LNCAP (cell line): ENCODE measurements at regions not wholly inside any gene's neighbourhood (a gene's known extent, or its start where the extent isn't known, plus 50 kb on each side); places are given as distances from the start of the nearest gene placed in this dataset.
A peak's percentile ranks its signal among the peaks of the same experiment; 100 is the strongest.

Experiments used
- TF ChIP-seq, protein P1 (sequence below): fragments of 450-650 bp; IDR thresholded peaks from 2 replicates; pipeline ENCODE4 v1.5.1; 2017; ENCODE audit warnings: mild to moderate bottlenecking

DNA sequence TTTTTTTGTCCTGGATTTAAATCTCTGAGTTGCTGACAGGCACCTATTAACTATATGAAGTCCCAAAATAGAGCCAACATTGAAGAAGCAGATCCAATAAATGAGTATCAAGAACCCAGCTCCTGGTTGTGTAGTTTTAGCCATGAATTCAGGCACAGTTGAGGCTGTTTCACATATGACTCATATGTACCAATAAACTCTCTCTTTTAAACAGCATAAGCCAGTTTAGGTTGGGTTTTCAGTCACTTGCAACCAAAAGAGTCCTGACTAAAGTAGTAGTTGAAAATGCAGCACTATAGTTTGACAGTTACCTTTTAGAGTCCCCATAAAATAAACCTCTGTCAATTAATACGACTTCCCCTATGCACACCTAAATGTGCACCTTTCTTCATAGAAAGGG, 389.9 kb downstream of the RPS29 start:
- TF ChIP-seq, protein P1, sequence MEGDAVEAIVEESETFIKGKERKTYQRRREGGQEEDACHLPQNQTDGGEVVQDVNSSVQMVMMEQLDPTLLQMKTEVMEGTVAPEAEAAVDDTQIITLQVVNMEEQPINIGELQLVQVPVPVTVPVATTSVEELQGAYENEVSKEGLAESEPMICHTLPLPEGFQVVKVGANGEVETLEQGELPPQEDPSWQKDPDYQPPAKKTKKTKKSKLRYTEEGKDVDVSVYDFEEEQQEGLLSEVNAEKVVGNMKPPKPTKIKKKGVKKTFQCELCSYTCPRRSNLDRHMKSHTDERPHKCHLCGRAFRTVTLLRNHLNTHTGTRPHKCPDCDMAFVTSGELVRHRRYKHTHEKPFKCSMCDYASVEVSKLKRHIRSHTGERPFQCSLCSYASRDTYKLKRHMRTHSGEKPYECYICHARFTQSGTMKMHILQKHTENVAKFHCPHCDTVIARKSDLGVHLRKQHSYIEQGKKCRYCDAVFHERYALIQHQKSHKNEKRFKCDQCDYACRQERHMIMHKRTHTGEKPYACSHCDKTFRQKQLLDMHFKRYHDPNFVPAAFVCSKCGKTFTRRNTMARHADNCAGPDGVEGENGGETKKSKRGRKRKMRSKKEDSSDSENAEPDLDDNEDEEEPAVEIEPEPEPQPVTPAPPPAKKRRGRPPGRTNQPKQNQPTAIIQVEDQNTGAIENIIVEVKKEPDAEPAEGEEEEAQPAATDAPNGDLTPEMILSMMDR: no peak

DNA sequence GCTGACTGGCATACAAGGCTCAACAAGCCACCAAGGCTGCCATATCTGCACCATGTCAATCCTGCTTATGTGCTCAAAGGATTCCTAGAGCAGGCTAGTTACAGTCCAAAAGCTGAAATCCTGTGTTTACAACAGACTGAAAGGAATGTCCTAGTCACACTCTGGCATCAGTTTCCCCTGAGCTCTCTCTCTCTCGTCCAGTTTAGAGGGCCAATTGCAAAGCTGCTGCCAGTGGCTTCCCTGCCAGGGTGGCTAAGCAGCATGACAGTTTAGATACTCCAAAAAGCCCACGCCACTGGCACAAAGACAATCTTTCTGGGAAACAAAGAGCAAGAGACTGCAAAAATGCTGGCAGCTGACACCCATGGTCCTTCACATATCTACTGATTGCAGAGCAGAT, 392.1 kb downstream of the RPS29 start:
- TF ChIP-seq, protein P1: no peak

DNA sequence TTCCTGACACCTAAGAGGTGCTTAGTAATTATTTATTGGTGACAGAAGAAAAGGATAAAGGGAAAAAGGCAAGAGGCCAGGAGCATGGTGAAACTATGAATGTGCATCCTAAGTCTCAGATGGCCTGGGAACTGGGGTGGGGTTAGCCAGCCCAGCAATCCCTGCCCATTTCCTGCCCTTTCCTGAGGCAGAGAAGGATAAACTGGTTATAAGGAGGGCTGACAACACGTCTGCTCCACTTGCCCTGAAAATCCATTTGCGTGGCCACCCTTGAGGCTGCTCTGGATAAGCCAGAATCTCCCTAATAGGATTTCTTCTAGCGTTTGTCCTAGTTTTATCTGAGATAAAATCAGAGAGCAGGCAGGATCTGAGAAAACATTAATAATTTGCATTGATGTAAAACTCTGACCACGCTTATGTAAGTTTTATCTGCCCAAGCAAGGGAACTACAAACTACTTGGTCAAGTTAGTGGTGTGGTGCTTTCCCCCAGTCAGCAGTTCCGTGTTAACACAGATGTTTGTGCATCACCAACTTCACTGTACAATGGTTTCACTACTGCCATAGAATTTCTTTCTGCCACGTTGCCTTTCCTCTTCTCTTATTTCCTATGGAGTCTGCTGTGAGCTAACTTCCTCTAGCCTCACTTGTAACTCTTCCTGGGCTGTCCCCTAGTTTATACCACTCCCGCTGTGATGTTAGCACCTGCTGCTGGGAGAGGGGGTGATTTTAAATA, 392.7 kb downstream of the RPS29 start:
- TF ChIP-seq, protein P1: no peak

DNA sequence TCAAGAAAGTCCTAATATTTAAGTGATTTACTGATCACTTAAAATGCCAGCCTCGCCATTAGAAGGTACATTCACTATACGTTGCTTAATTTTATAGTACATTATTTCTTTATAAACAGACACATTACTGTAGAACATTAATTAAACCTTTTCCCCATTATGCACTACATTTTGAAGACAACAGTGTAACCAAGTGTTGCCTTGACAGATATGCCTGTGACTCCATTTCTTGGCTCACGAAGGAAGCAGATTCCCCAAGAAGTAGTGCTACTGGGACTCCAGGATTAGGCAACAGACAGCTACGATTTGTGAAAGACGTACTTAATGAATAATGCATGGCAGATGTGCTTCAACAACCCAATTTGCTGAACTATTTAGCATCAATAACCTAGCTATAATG, 394.8 kb downstream of the RPS29 start:
- TF ChIP-seq, protein P1: no peak

DNA sequence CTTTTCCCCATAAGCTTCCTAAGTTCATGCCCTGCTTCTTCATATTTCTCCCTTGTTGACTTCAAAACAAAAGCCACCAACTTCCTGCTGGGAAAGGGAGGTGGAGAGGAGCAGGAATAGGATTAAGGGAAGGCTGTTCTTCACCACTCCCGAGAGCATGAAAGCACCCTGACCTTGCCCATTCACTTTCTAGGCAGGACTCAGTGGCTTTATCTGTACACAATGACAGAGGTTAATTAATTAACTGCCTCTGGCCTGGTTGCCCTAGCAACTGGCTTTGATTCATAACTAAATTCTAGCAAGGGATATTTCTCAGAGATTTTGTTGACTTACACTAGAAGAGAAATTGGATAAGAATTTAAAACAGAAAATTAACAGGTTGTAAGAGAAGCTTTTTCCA, 396.8 kb downstream of the RPS29 start:
- TF ChIP-seq, protein P1: no peak

DNA sequence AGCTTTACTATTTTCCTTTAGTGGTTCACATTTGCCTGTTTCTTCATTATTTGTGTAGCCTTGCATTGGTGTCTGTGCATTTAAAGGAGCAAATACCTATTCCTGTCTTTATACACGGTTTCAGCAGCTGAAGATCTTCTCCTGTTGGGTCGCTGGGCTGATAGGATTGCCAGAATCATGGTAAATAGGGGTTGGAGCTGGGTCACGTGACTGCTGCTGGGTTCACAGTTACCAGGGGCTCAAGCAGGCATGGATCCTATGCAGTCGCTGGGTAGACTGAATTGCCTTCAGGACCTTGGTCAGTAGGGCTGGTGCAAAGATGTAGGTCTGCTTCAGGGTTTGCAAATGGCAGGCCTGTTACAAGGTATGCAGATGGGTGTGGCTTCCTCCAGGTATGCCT, 398.4 kb downstream of the RPS29 start:
- TF ChIP-seq, protein P1: no peak

DNA sequence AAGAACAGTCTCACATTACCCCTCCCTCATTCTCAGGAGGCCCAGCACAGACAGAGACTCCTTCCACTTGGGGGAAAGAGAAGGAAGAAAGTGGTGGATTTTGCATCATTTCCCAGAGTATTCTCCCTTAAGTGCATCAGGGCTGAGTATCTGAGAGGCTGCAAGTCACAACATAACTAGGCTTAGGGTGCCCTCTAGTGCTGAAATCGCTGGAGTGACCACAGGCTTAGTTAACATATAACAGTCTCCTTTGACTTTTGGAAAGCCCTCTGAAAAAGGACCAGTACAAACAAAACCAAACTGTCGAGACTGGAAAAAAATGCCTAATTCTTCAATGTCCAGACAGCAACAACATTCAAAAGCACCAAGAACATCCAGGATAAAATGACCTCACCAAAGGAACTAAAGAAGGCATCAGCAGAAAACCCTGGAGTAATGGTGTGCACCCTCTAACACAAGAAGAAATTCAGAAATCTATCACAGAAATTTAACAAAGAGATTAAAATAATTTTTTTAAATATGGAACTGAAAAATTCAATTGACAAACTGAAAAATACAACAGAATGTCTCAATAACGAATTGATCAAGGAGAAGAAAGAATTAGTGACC, 412.3 kb downstream of the RPS29 start:
- TF ChIP-seq, protein P1: peak; percentile 73
